ENCODE measurements at regions not wholly inside any gene's neighbourhood (a gene's known extent, or its start where the extent isn't known, plus 50 kb on each side); places are given as distances from the start of the nearest gene placed in this dataset.

DNA sequence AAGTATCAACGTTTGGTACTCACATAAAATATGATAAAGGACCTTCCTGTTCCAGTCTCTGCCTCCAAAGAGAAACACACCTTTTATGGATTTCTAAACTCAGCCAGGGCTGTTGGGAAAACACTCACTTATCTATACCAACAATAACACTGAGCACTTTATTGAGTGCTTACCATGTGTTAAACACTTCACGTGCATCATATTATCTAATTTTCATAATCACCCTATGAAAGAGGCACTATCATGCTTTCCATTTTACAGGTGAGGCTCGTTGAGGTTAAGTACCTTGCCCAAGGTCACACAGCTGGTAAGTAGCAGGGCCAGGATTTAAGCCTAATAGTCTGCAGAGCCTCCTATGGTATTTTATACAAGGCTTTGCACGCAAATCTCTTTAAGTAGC lies 251.5 kb upstream of the SOX9 start:
- TF ChIP-seq EZH2 (IDR thresholded peaks at IDR 0.05), result no peak
- no peak for TF ChIP-seq POLR2AphosphoS5 (IDR thresholded peaks at IDR 0.05; ENCODE audit: borderline replicate concordance, low read depth, low read length)
- no peak for TF ChIP-seq FOXP2 (optimal IDR thresholded peaks at IDR 0.05; ENCODE audit: control extremely low read depth, extremely low read length, insufficient read depth)
